ENCODE measurements at regions not wholly inside any gene's neighbourhood (a gene's known extent, or its start where the extent isn't known, plus 50 kb on each side); places are given as distances from the start of the nearest gene placed in this dataset.

DNA sequence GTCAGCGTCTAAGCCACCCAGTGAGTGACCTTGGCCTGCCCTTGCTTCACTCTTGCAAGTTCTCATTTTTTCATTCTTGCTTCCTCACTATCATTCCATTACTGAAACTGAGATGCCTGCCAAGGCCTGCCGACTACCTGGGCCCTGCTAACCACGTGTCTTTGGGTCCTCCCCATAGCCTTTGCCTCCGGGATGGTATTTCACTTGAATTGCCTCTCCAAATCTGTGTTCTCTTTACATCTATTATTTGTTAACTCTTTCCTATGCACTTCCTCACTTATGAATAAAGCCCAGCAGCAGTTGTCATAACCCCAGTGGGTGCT is 234.6 kb downstream of the SNX10 start:
- H3K36me3 ChIP-seq = no peaks in the 10 kb centered on the region
- peaks cover 0 to 20% (median 0%) of the 10 kb centered on the region in 7 donors for H3K27me3 ChIP-seq (replicated peaks in 1 of 7)
- TF ChIP-seq, protein P1, sequence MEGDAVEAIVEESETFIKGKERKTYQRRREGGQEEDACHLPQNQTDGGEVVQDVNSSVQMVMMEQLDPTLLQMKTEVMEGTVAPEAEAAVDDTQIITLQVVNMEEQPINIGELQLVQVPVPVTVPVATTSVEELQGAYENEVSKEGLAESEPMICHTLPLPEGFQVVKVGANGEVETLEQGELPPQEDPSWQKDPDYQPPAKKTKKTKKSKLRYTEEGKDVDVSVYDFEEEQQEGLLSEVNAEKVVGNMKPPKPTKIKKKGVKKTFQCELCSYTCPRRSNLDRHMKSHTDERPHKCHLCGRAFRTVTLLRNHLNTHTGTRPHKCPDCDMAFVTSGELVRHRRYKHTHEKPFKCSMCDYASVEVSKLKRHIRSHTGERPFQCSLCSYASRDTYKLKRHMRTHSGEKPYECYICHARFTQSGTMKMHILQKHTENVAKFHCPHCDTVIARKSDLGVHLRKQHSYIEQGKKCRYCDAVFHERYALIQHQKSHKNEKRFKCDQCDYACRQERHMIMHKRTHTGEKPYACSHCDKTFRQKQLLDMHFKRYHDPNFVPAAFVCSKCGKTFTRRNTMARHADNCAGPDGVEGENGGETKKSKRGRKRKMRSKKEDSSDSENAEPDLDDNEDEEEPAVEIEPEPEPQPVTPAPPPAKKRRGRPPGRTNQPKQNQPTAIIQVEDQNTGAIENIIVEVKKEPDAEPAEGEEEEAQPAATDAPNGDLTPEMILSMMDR (IDR thresholded peaks at IDR 0.05 in 8 of 11, conservative IDR thresholded peaks at IDR 0.05 in 3 of 11) = no peak
- TF ChIP-seq POLR2AphosphoS5 (IDR thresholded peaks at IDR 0.05) (no peak), POLR2A (IDR thresholded peaks at IDR 0.05) (no peak)
- DNase-seq = no peak
- H3K4me3 ChIP-seq = no peak overlapping the region
- H3K27ac ChIP-seq = no peak overlapping the region
- WGBS, 5 donors = 48 to 76% (median 50%) methylated on average over 4 of the region's 4 CpGs
- H3K9me3 ChIP-seq = peaks cover 0 to 23% (median 4%) of the 10 kb centered on the region in 8 donors
- intact Hi-C loops (cut with DNase I; ENCODE audit: low total_unique reads) = no loop called here
- H3K4me1 ChIP-seq = no peaks in the 10 kb centered on the region

DNA sequence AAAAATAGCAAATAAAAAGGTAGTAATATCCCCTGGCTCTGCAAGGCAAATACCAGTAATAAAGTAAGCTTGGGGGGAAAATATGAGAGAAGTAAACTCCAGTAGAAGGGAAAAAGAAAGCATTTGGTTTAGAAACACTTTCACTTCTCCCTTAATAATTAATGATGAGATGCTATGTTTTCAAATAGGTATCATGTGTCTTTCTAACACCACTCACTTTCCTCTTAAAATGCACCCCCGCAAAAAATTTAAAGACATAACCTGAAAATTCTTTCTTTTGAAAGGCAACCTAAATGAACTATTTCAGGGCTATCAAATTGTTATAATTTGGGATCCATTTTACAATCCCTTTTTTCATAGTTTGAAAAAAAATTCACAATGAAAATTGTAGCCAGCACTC is 240.3 kb downstream of the SNX10 start:
- H3K4me3 ChIP-seq = no peak overlapping the region
- no peaks in the 10 kb centered on the region for H3K9me3 ChIP-seq
- H3K36me3 ChIP-seq = no peaks in the 10 kb centered on the region
- no peaks in the 10 kb centered on the region for H3K4me1 ChIP-seq
- DNase-seq = no peak
- peaks cover 0 to 38% (median 0%) of the 10 kb centered on the region in 7 donors for H3K27me3 ChIP-seq (replicated peaks in 1 of 7)
- intact Hi-C loops (cut with DNase I; ENCODE audit: low total_unique reads) = no loop called here
- WGBS, 5 donors = 85 to 97% (median 89%) methylated on average over 1 of the region's 1 CpG
- H3K27ac ChIP-seq = no peak overlapping the region
- TF ChIP-seq POLR2A (IDR thresholded peaks at IDR 0.05) = no peak
- TF ChIP-seq, protein P1 (IDR thresholded peaks at IDR 0.05 in 8 of 11, conservative IDR thresholded peaks at IDR 0.05 in 3 of 11) = no peak
- TF ChIP-seq POLR2AphosphoS5 (IDR thresholded peaks at IDR 0.05) = no peak

DNA sequence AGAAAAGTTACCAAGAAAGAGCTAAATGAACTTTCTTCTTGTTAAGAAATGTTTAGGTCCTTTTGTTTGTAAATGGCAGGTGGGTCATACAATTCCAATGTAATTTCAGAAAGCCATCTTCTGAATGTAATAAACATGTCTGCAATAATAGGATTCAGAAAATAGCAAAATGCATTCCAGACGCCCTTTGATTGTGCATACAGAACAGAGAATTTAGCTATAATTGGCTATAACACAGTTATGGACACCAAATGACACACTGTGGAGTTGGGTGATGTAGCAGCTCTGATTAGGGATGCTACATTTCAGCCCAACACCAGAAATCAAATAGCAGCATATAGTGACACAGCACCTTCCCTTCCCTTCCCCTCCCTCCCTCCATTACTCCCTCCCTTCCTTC is 240.8 kb downstream of the SNX10 start:
- 83 to 100% (median 88%) methylated on average over 1 of the region's 1 CpG for WGBS, 5 donors
- no peak overlapping the region for H3K27ac ChIP-seq
- no peak for TF ChIP-seq POLR2AphosphoS5 (IDR thresholded peaks at IDR 0.05)
- TF ChIP-seq POLR2A (IDR thresholded peaks at IDR 0.05) = no peak
- TF ChIP-seq, protein P1 (IDR thresholded peaks at IDR 0.05 in 8 of 11, conservative IDR thresholded peaks at IDR 0.05 in 3 of 11) = no peak
- no peaks in the 10 kb centered on the region for H3K4me1 ChIP-seq
- H3K4me3 ChIP-seq = no peak overlapping the region
- H3K36me3 ChIP-seq = no peaks in the 10 kb centered on the region
- H3K27me3 ChIP-seq (replicated peaks in 1 of 7) = peaks cover 0 to 43% (median 0%) of the 10 kb centered on the region in 7 donors
- DNase-seq = no peak
- H3K9me3 ChIP-seq = no peaks in the 10 kb centered on the region
- intact Hi-C loops (cut with DNase I; ENCODE audit: low total_unique reads) = no loop called here

DNA sequence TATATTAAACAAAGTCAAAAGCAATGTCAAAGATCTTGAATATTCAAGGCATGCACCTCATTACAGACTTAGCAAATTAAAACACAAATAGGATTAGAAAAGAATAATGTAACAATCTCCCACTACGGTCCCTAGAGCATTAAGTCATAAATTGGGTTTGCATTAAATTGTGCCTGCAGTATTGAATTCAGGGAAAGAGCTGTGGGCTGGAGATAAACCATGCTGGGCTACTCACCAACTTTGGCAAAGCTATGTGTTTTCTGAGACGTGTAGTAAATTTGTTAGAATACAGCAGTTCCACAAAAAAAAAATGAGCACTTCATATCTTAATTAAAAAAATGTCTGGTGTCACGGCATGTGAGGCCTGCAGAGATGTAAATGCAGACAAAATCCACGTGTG is 241.6 kb downstream of the SNX10 start:
- TF ChIP-seq POLR2A (IDR thresholded peaks at IDR 0.05) (no peak), POLR2AphosphoS5 (IDR thresholded peaks at IDR 0.05) (no peak)
- TF ChIP-seq, protein P1 (IDR thresholded peaks at IDR 0.05 in 8 of 11, conservative IDR thresholded peaks at IDR 0.05 in 3 of 11) = no peak
- WGBS, 5 donors = 59 to 75% (median 63%) methylated on average over 4 of the region's 4 CpGs

More for the DNA sequence above, 241.6 kb downstream of the SNX10 start:
- Histone ChIP-seq H3K4me1 (no peaks in the 10 kb centered on the region), H3K9me3 (no peaks in the 10 kb centered on the region), H3K27me3 (replicated peaks in 1 of 7) (peaks cover 0 to 51% (median 4%) of the 10 kb centered on the region in 7 donors), H3K4me3 (no peak overlapping the region), H3K36me3 (no peaks in the 10 kb centered on the region), H3K27ac (no peak overlapping the region)
- DNase-seq = no peak
- intact Hi-C loops (cut with DNase I; ENCODE audit: low total_unique reads) = no loop called here

Data from spleen (tissue), 11 donors.